ENCODE measurements at regions not wholly inside any gene's neighbourhood (a gene's known extent, or its start where the extent isn't known, plus 50 kb on each side); places are given as distances from the start of the nearest gene placed in this dataset.

DNA sequence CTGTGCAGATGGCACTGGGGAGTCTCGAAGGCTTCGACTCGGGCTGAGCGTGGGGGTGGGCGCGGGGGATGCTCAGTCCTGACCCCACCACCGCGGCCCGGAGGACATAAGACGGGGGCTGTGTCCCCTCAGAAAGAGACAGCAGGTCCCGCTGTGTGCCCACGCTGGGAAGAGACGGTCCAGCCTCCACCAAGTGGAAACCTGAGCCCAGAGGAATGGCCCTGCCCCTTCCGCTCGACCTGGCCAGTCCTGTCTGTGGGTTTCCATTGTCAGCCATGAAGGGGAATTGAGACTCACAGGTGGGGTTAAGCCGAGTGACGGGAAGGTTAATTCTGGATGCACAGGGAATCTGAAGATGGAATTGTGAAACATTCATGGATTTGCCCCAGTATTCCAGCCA lies 442.7 kb downstream of the PREX1 start:
- TF ChIP-seq, protein P1, sequence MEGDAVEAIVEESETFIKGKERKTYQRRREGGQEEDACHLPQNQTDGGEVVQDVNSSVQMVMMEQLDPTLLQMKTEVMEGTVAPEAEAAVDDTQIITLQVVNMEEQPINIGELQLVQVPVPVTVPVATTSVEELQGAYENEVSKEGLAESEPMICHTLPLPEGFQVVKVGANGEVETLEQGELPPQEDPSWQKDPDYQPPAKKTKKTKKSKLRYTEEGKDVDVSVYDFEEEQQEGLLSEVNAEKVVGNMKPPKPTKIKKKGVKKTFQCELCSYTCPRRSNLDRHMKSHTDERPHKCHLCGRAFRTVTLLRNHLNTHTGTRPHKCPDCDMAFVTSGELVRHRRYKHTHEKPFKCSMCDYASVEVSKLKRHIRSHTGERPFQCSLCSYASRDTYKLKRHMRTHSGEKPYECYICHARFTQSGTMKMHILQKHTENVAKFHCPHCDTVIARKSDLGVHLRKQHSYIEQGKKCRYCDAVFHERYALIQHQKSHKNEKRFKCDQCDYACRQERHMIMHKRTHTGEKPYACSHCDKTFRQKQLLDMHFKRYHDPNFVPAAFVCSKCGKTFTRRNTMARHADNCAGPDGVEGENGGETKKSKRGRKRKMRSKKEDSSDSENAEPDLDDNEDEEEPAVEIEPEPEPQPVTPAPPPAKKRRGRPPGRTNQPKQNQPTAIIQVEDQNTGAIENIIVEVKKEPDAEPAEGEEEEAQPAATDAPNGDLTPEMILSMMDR (IDR thresholded peaks at IDR 0.05) = no peak
- Histone ChIP-seq H3K36me3 (replicated peaks in 1 of 2; ENCODE audit: control insufficient read depth in 1 of 2, insufficient read depth in 2 of 2, low read length in 2 of 2) (no peaks in the 10 kb centered on the region), H3K9ac (ENCODE audit: insufficient read depth, low read length, poor library complexity, severe bottlenecking) (no peak overlapping the region), H3K27ac (ENCODE audit: low read depth in 1 of 2, low read length in 2 of 2) (no peak overlapping the region), H3K79me2 (ENCODE audit: insufficient read depth, low read length) (no peaks in the 10 kb centered on the region), H3K9me3 (replicated peaks in 1 of 2; ENCODE audit: control insufficient read depth in 1 of 2, insufficient read depth in 1 of 2, low read length in 2 of 2) (no peaks in the 10 kb centered on the region), H3K4me2 (replicated peaks; ENCODE audit: extremely low read depth, low read length, poor library complexity, severe bottlenecking) (no peak overlapping the region), H3K27me3 (ENCODE audit: control insufficient read depth in 2 of 2, insufficient read depth in 2 of 2, low read length in 2 of 2) (no peaks in the 10 kb centered on the region), H3K4me3 (replicated peaks in 1 of 3; ENCODE audit: low read depth in 2 of 3, low read length in 3 of 3) (no peak overlapping the region), H3K4me1 (ENCODE audit: control insufficient read depth in 1 of 2, insufficient read depth in 2 of 2, low read length in 2 of 2) (no peaks in the 10 kb centered on the region), H4K20me1 (ENCODE audit: insufficient read depth, low read length) (no peaks in the 10 kb centered on the region), H2AFZ (ENCODE audit: insufficient read depth, low read depth, low read length, poor library complexity, severe bottlenecking) (no peak overlapping the region)
- H3K4me3 Mint-ChIP-seq = peak overlapping the region in 1 of 2 donors; percentile 22
- H3K4me1 Mint-ChIP-seq = no peaks in the 10 kb centered on the region
- no peaks in the 10 kb centered on the region for H3K36me3 Mint-ChIP-seq
- H3K9me3 Mint-ChIP-seq = peaks cover 0 to 4% (median 3%) of the 10 kb centered on the region in 7 donors
- H3K27ac Mint-ChIP-seq = no peak overlapping the region
- no peak for DNase-seq
- 78% methylated on average over 17 of the region's 17 CpGs for whole genome bisulfite sequencing (ENCODE audit: insufficient coverage)
- intact Hi-C loops (cut with micrococcal nuclease) = no loop called here
- peaks cover 5 to 15% (median 6%) of the 10 kb centered on the region in 3 donors for H3K27me3 Mint-ChIP-seq (ENCODE audit: low read depth in 3 of 3)

DNA sequence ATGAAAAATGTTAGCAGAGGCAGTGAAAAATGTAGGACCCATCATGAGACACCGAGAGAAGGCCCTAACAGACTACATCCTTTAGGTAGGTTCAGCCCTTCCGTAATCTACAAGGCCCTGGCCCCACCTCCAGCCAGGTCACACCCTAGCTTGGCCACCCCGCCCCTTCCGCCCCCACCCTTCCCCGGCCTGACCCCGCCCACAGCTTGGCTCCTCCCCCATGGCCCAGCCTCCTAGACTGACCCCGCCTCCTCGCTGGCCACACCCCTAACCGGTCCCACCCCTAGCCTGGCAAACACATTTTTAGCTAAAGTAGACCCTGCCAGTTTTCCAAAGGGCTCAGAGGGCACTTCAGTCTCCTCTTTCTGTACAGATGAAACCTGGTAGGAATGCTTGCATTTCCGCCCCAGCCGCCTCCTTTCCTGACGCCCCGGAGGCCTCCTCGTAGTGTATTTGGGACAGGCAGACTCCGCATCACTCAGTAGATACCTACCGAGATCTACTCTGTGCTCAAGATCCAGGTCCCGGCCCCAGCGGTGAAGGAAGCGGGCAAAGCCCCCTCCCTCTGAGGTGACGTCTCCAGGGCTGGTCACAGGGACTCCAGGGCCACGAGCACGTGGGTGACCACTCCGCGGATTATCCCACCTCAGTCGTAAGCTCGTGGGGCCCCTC lies 443.5 kb downstream of the PREX1 start:
- Mint-ChIP-seq H3K27ac (no peak overlapping the region), H3K4me3 (no peak overlapping the region), H3K9me3 (peaks cover 0 to 4% (median 3%) of the 10 kb centered on the region in 7 donors), H3K4me1 (no peaks in the 10 kb centered on the region), H3K36me3 (no peaks in the 10 kb centered on the region), H3K27me3 (ENCODE audit: low read depth in 3 of 3) (peaks cover 6 to 15% (median 8%) of the 10 kb centered on the region in 3 donors)
- Histone ChIP-seq H3K27ac (ENCODE audit: low read depth in 1 of 2, low read length in 2 of 2) (no peak overlapping the region), H4K20me1 (ENCODE audit: insufficient read depth, low read length) (no peaks in the 10 kb centered on the region), H3K79me2 (ENCODE audit: insufficient read depth, low read length) (no peaks in the 10 kb centered on the region), H2AFZ (ENCODE audit: insufficient read depth, low read depth, low read length, poor library complexity, severe bottlenecking) (no peak overlapping the region), H3K9me3 (replicated peaks in 1 of 2; ENCODE audit: control insufficient read depth in 1 of 2, insufficient read depth in 1 of 2, low read length in 2 of 2) (no peaks in the 10 kb centered on the region), H3K4me3 (replicated peaks in 1 of 3; ENCODE audit: low read depth in 2 of 3, low read length in 3 of 3) (no peak overlapping the region), H3K27me3 (ENCODE audit: control insufficient read depth in 2 of 2, insufficient read depth in 2 of 2, low read length in 2 of 2) (no peaks in the 10 kb centered on the region), H3K36me3 (replicated peaks in 1 of 2; ENCODE audit: control insufficient read depth in 1 of 2, insufficient read depth in 2 of 2, low read length in 2 of 2) (no peaks in the 10 kb centered on the region), H3K9ac (ENCODE audit: insufficient read depth, low read length, poor library complexity, severe bottlenecking) (no peak overlapping the region), H3K4me2 (replicated peaks; ENCODE audit: extremely low read depth, low read length, poor library complexity, severe bottlenecking) (no peak overlapping the region), H3K4me1 (ENCODE audit: control insufficient read depth in 1 of 2, insufficient read depth in 2 of 2, low read length in 2 of 2) (no peaks in the 10 kb centered on the region)
- DNase-seq = no peak
- TF ChIP-seq, protein P1 (IDR thresholded peaks at IDR 0.05) = no peak
- 79% methylated on average over 21 of the region's 26 CpGs for WGBS (ENCODE audit: insufficient coverage)
- intact Hi-C loops (cut with micrococcal nuclease) = no loop called here

All from CD14-positive monocyte (primary cell).